Common myeloid progenitor, CD34-positive (primary cell): ENCODE measurements at regions not wholly inside any gene's neighbourhood (a gene's known extent, or its start where the extent isn't known, plus 50 kb on each side); places are given as distances from the start of the nearest gene placed in this dataset.

Source experiments
- CTCF ChIA-PET: fragments of 350-600 bp; sonication (Branson Sonifier 250); formaldehyde crosslinking; loops from one replicate; lab custom pipeline; 2021; ENCODE audit warnings: antibody characterized with exemption; lab: Charles Lee
- POLR2A ChIA-PET: fragments of 350-600 bp; sonication (Branson Sonifier 250); formaldehyde crosslinking; loops from one replicate; lab custom pipeline; 2021; ENCODE audit warnings: antibody characterized with exemption; lab: Charles Lee
- DNase-seq, 3 donors: peaks; one replicate each; pipeline versions ENCODE4 v3.0.0 to v3.0.0-alpha.2; 2013
- H3K27ac ChIP-seq, 2 experiments: 1 replicate in 1 of 2; 2 replicates in 1 of 2; pipeline ENCODE4 v1.7.0; 2013; ENCODE audit warnings: inconsistent platforms in 2 of 2, low read length in 2 of 2, mild to moderate bottlenecking in 2 of 2, low read depth in 1 of 2, moderate library complexity in 1 of 2; ENCODE audit not compliant: severe bottlenecking in 2 of 2, insufficient read depth in 1 of 2, poor library complexity in 1 of 2
- H3K27me3 ChIP-seq, 5 experiments: replicated peaks in 2 of 5; 1 replicate in 3 of 5; 2 replicates in 2 of 5; pipeline versions ENCODE4 v1.6.1 to v1.7.0; 2013; ENCODE audit warnings: low read length in 4 of 5, mild to moderate bottlenecking in 2 of 5, moderate library complexity in 2 of 5, inconsistent platforms in 1 of 5; ENCODE audit not compliant: insufficient read depth in 5 of 5, control insufficient read depth in 4 of 5
- H3K36me3 ChIP-seq, 4 experiments: 1 replicate in 2 of 4; 2 replicates in 2 of 4; pipeline versions ENCODE4 v1.6.1 to v1.7.0; 2013; ENCODE audit warnings: low read length in 3 of 4, control low read depth in 1 of 4, mild to moderate bottlenecking in 1 of 4; ENCODE audit not compliant: control insufficient read depth in 4 of 4, insufficient read depth in 4 of 4
- H3K4me1 ChIP-seq, 4 experiments: 1 replicate in 3 of 4; 2 replicates in 1 of 4; pipeline versions ENCODE4 v1.6.1 to v1.7.1; 2013; ENCODE audit warnings: low read length in 3 of 4, mild to moderate bottlenecking in 3 of 4, control low read depth in 1 of 4, inconsistent platforms in 1 of 4, moderate library complexity in 1 of 4; ENCODE audit not compliant: control insufficient read depth in 4 of 4, insufficient read depth in 4 of 4; ENCODE audit errors: control extremely low read depth in 1 of 4
- H3K4me3 ChIP-seq, 7 experiments: 1 replicate in 4 of 7; 2 replicates in 3 of 7; pipeline versions ENCODE4 v1.5.1 to v1.7.0; 2013; ENCODE audit warnings: mild to moderate bottlenecking in 7 of 7, low read length in 6 of 7, moderate library complexity in 6 of 7, inconsistent platforms in 2 of 7, low read depth in 2 of 7, control low read depth in 1 of 7; ENCODE audit not compliant: insufficient read depth in 4 of 7, control insufficient read depth in 1 of 7; ENCODE audit errors: extremely low read depth in 1 of 7
- H3K9me3 ChIP-seq, 5 experiments: 1 replicate in 4 of 5; 2 replicates in 1 of 5; pipeline versions ENCODE4 v1.6.1 to v1.7.1; 2013; ENCODE audit warnings: low read length in 4 of 5, mild to moderate bottlenecking in 2 of 5, inconsistent platforms in 1 of 5, low read depth in 1 of 5, moderate library complexity in 1 of 5; ENCODE audit not compliant: control insufficient read depth in 4 of 5, insufficient read depth in 2 of 5; ENCODE audit errors: control extremely low read depth in 1 of 5
- WGBS: methylation state at CpG from one replicate; pipeline ENCODE4 v1.1.5; 2013; ENCODE audit not compliant: insufficient coverage; 5-methylcytosine and 5-hydroxymethylcytosine counted together

GRCh38 chr2:150812664-150813367 lies 325.3 kb upstream of the RND3 start:
- Histone ChIP-seq H3K4me3 (no peak overlapping the region), H3K27me3 (no peaks in the 10 kb centered on the region), H3K9me3 (no peaks in the 10 kb centered on the region), H3K4me1 (no peaks in the 10 kb centered on the region), H3K27ac (no peak overlapping the region), H3K36me3 (no peaks in the 10 kb centered on the region)
- no CpG with 5 or more reads among the region's 1 CpG for WGBS
- no peak for DNase-seq
- CTCF ChIA-PET, result no interaction called here
- POLR2A ChIA-PET, result no interaction called here

GRCh38 chr2:150812066-150812465 lies 324.6 kb upstream of the RND3 start:
- Histone ChIP-seq H3K27ac (no peak overlapping the region), H3K9me3 (no peaks in the 10 kb centered on the region), H3K27me3 (no peaks in the 10 kb centered on the region), H3K4me3 (no peak overlapping the region), H3K4me1 (no peaks in the 10 kb centered on the region), H3K36me3 (no peaks in the 10 kb centered on the region)
- DNase-seq, result no peak
- ChIA-PET CTCF (no interaction called here), POLR2A (no interaction called here)
- WGBS, result 100% methylated on average over 2 of the region's 3 CpGs

- Histone ChIP-seq H3K4me3 (no peak overlapping the region), H3K4me1 (no peaks in the 10 kb centered on the region), H3K36me3 (no peaks in the 10 kb centered on the region), H3K27me3 (no peaks in the 10 kb centered on the region), H3K9me3 (no peaks in the 10 kb centered on the region), H3K27ac (no peak overlapping the region)
- WGBS, result 0% methylated on average over 2 of the region's 5 CpGs
- POLR2A ChIA-PET, result no interaction called here
- DNase-seq, result peak; percentile 2 to 62 (median 27)
- CTCF ChIA-PET, result no interaction called here
These were observed 323.9 kb upstream of the RND3 start for GRCh38 chr2:150811259-150811855.

GRCh38 chr2:150809103-150809502 lies 321.6 kb upstream of the RND3 start:
- ChIA-PET CTCF (no interaction called here), POLR2A (no interaction called here)
- H3K36me3 ChIP-seq, result no peaks in the 10 kb centered on the region
- no peaks in the 10 kb centered on the region for H3K4me1 ChIP-seq
- H3K4me3 ChIP-seq, result no peak overlapping the region
- H3K9me3 ChIP-seq, result no peaks in the 10 kb centered on the region
- H3K27me3 ChIP-seq, result no peaks in the 10 kb centered on the region
- DNase-seq, result no peak
- no peak overlapping the region for H3K27ac ChIP-seq
- WGBS, result 80% methylated on average over 2 of the region's 2 CpGs

- no peaks in the 10 kb centered on the region for H3K4me1 ChIP-seq
- POLR2A ChIA-PET, result no interaction called here
These were observed 318.9 kb upstream of the RND3 start for GRCh38 chr2:150806336-150806735.

GRCh38 chr2:150803689-150804398 lies 316.4 kb upstream of the RND3 start:
- Histone ChIP-seq H3K27ac (no peak overlapping the region), H3K27me3 (no peaks in the 10 kb centered on the region), H3K9me3 (no peaks in the 10 kb centered on the region), H3K4me1 (no peaks in the 10 kb centered on the region), H3K36me3 (no peaks in the 10 kb centered on the region), H3K4me3 (no peak overlapping the region)
- ChIA-PET CTCF (no interaction called here), POLR2A (no interaction called here)
- 75% methylated on average over 4 of the region's 6 CpGs for WGBS
- DNase-seq, result no peak

More at GRCh38 chr2:150806336-150806735, 318.9 kb upstream of the RND3 start:
- 62% methylated on average over 3 of the region's 4 CpGs for WGBS
- Histone ChIP-seq H3K4me3 (no peak overlapping the region), H3K9me3 (no peaks in the 10 kb centered on the region), H3K36me3 (no peaks in the 10 kb centered on the region), H3K27me3 (no peaks in the 10 kb centered on the region), H3K27ac (no peak overlapping the region)
- DNase-seq, result no peak
- CTCF ChIA-PET, result no interaction called here

- Histone ChIP-seq H3K4me3 (no peak overlapping the region), H3K27me3 (no peaks in the 10 kb centered on the region), H3K36me3 (no peaks in the 10 kb centered on the region), H3K4me1 (no peaks in the 10 kb centered on the region), H3K9me3 (no peaks in the 10 kb centered on the region), H3K27ac (no peak overlapping the region)
- WGBS, result no CpG with 5 or more reads among the region's 1 CpG
- POLR2A ChIA-PET, result no interaction called here
- DNase-seq, result no peak
- CTCF ChIA-PET, result no interaction called here
These were observed 315.2 kb upstream of the RND3 start for GRCh38 chr2:150802635-150803034.
